Testis (tissue), 2 donors: ENCODE measurements at regions not wholly inside any gene's neighbourhood (a gene's known extent, or its start where the extent isn't known, plus 50 kb on each side); places are given as distances from the start of the nearest gene placed in this dataset.

Source experiments
- CTCF ChIP-seq, 3 experiments: fragments of 450-650 bp in 2 of 3; fragments of 200-600 bp in 1 of 3; sonication (generic) in 1 of 3; IDR thresholded peaks; one replicate each; pipeline ENCODE4 v1.5.1; 2016 to 2019; ENCODE audit warnings: antibody characterized with exemption in 3 of 3, mild to moderate bottlenecking in 2 of 3, moderate library complexity in 1 of 3
- POLR2A ChIP-seq: fragments of 450-650 bp; IDR thresholded peaks from one replicate; pipeline ENCODE4 v1.6.1; 2017; ENCODE audit warnings: antibody characterized with exemption, mild to moderate bottlenecking, moderate library complexity

- TF ChIP-seq CTCF (IDR thresholded peaks at IDR 0.05) (no peak), POLR2A (no peak)
Measured at GRCh38 chr1:244137276-244137675, 86.2 kb downstream of the ZBTB18 start.
